Endodermal cell (in vitro differentiated cells): ENCODE measurements at regions not wholly inside any gene's neighbourhood (a gene's known extent, or its start where the extent isn't known, plus 50 kb on each side); places are given as distances from the start of the nearest gene placed in this dataset.
A peak's percentile ranks its signal among the peaks of the same experiment; 100 is the strongest.

Source experiments
- DNase-seq: peaks from one replicate; pipeline ENCODE4 v3.0.0-alpha.2; 2017
- H3K27ac ChIP-seq: 2 replicates; pipeline ENCODE4 v1.5.1; 2013; ENCODE audit warnings: mild to moderate bottlenecking, low read depth, low read length, moderate library complexity
- H3K27me3 ChIP-seq: 2 replicates; pipeline ENCODE4 v1.6.1; 2013; ENCODE audit warnings: mild to moderate bottlenecking, low read length, moderate library complexity; ENCODE audit not compliant: insufficient read depth, control insufficient read depth, poor library complexity, severe bottlenecking
- H3K36me3 ChIP-seq: 2 replicates; pipeline ENCODE4 v1.7.0; 2013; ENCODE audit warnings: mild to moderate bottlenecking, low read length, moderate library complexity; ENCODE audit not compliant: control insufficient read depth, insufficient read depth
- H3K4me1 ChIP-seq: one replicate; pipeline ENCODE4 v1.7.0; 2013; ENCODE audit warnings: low read length; ENCODE audit not compliant: control insufficient read depth, insufficient read depth
- H3K4me3 ChIP-seq: 2 replicates; pipeline ENCODE4 v1.5.1; 2013; ENCODE audit warnings: mild to moderate bottlenecking, low read length, moderate library complexity
- H3K9ac ChIP-seq: 2 replicates; pipeline ENCODE4 v1.6.1; 2013; ENCODE audit warnings: mild to moderate bottlenecking, low read length, moderate library complexity; ENCODE audit not compliant: poor library complexity, severe bottlenecking; ENCODE audit errors: extremely low read depth
- H3K9me3 ChIP-seq: 2 replicates; pipeline ENCODE4 v1.6.1; 2013; ENCODE audit warnings: mild to moderate bottlenecking, low read length, moderate library complexity; ENCODE audit not compliant: control insufficient read depth
- H3K27ac Mint-ChIP-seq: 2 replicates; pipeline ENCODE4 v1.8.0; 2020; ENCODE audit warnings: mixed read lengths
- H3K27me3 Mint-ChIP-seq: 2 replicates; pipeline ENCODE4 v1.8.0; 2021; ENCODE audit warnings: mild to moderate bottlenecking, mixed read lengths; ENCODE audit not compliant: insufficient read depth
- H3K36me3 Mint-ChIP-seq: 2 replicates; pipeline ENCODE4 v1.8.0; 2020; ENCODE audit warnings: low read depth, mixed read lengths
- H3K4me1 Mint-ChIP-seq: 2 replicates; pipeline ENCODE4 v1.8.0; 2020; ENCODE audit warnings: mixed read lengths
- H3K4me3 Mint-ChIP-seq: 2 replicates; pipeline ENCODE4 v1.8.0; 2020; ENCODE audit warnings: mild to moderate bottlenecking, moderate library complexity, mixed read lengths
- H3K9me3 Mint-ChIP-seq: 2 replicates; pipeline ENCODE4 v1.8.0; 2020; ENCODE audit warnings: mild to moderate bottlenecking, mixed read lengths
- CTCF ChIP-seq: fragments of 200-600 bp; sonication (generic); conservative IDR thresholded peaks from 2 replicates; pipeline ENCODE4 v1.5.0; 2021; ENCODE audit warnings: antibody characterized with exemption, mild to moderate bottlenecking
- WGBS, 2 experiments: methylation state at CpG; one replicate each; pipeline versions ENCODE4 v1.1.5 to v1.1.7; 2013; ENCODE audit warnings: missing lambda C conversion rate in 2 of 2, mixed read lengths in 1 of 2; ENCODE audit not compliant: insufficient coverage in 1 of 2, insufficient read length in 1 of 2; 5-methylcytosine and 5-hydroxymethylcytosine counted together

GRCh38 chr7:32279500-32279899, 209.3 kb upstream of the PDE1C start:
- no peaks in the 10 kb centered on the region for H3K9me3 ChIP-seq
- no peak overlapping the region for H3K27ac ChIP-seq
- no peaks in the 10 kb centered on the region for H3K4me1 ChIP-seq
- H3K27me3 ChIP-seq: no peaks in the 10 kb centered on the region
- no peak for DNase-seq
- Mint-ChIP-seq H3K4me1 (no peaks in the 10 kb centered on the region), H3K9me3 (no peaks in the 10 kb centered on the region), H3K27ac (no peak overlapping the region), H3K27me3 (peaks cover 8% of the 10 kb centered on the region), H3K36me3 (no peaks in the 10 kb centered on the region), H3K4me3 (no peak overlapping the region)
- no peak for TF ChIP-seq CTCF
- no CpG with 5 or more reads among the region's 1 CpG for WGBS, 2 experiments
- no peaks in the 10 kb centered on the region for H3K36me3 ChIP-seq
- no peak overlapping the region for H3K4me3 ChIP-seq
- no peak overlapping the region for H3K9ac ChIP-seq

- no peak overlapping the region for H3K27ac Mint-ChIP-seq
These were observed 205.2 kb upstream of the PDE1C start for GRCh38 chr7:32275216-32276009.

GRCh38 chr7:32273297-32273696, 203.1 kb upstream of the PDE1C start:
- no peak overlapping the region for H3K4me3 ChIP-seq
- Mint-ChIP-seq H3K27ac (no peak overlapping the region), H3K36me3 (no peaks in the 10 kb centered on the region), H3K4me1 (no peaks in the 10 kb centered on the region), H3K4me3 (no peak overlapping the region), H3K27me3 (peaks cover 6% of the 10 kb centered on the region), H3K9me3 (no peaks in the 10 kb centered on the region)
- WGBS, 2 experiments: 87 to 100% methylated on average over 1 of the region's 1 CpG
- H3K27me3 ChIP-seq: no peaks in the 10 kb centered on the region
- no peaks in the 10 kb centered on the region for H3K9me3 ChIP-seq
- no peaks in the 10 kb centered on the region for H3K36me3 ChIP-seq
- H3K9ac ChIP-seq: no peak overlapping the region
- no peak overlapping the region for H3K27ac ChIP-seq
- H3K4me1 ChIP-seq: no peaks in the 10 kb centered on the region
- TF ChIP-seq CTCF: no peak
- DNase-seq: no peak

More at GRCh38 chr7:32275216-32276009, 205.2 kb upstream of the PDE1C start:
- Histone ChIP-seq H3K9ac (no peak overlapping the region), H3K4me3 (no peak overlapping the region), H3K4me1 (no peaks in the 10 kb centered on the region), H3K27ac (no peak overlapping the region), H3K9me3 (no peaks in the 10 kb centered on the region), H3K36me3 (no peaks in the 10 kb centered on the region), H3K27me3 (no peaks in the 10 kb centered on the region)
- Mint-ChIP-seq H3K4me1 (no peaks in the 10 kb centered on the region), H3K36me3 (no peaks in the 10 kb centered on the region), H3K9me3 (no peaks in the 10 kb centered on the region), H3K4me3 (no peak overlapping the region), H3K27me3 (peaks cover 9% of the 10 kb centered on the region)
- no peak for DNase-seq
- peak; percentile 15 for TF ChIP-seq CTCF
- WGBS, 2 experiments: 53 to 78% methylated on average over 2 to 3 of the region's 3 CpGs
